H1 (cell line): ENCODE measurements at regions not wholly inside any gene's neighbourhood (a gene's known extent, or its start where the extent isn't known, plus 50 kb on each side); places are given as distances from the start of the nearest gene placed in this dataset.

Experiments
- CTCF ChIP-seq, 3 experiments: IDR thresholded peaks; 1 replicate in 2 of 3; 2 replicates in 1 of 3; pipeline versions ENCODE4 v1.5.1 to v1.6.1; 2011; ENCODE audit warnings: low read length in 3 of 3, mild to moderate bottlenecking in 3 of 3, inconsistent platforms in 2 of 3, low read depth in 1 of 3, moderate library complexity in 1 of 3; ENCODE audit not compliant: insufficient read depth in 1 of 3; ENCODE audit errors: control extremely low read depth in 1 of 3
- EGR1 ChIP-seq: IDR thresholded peaks from 2 replicates; pipeline ENCODE4 v1.6.1; 2011; ENCODE audit warnings: low read depth, low read length, borderline replicate concordance
- EZH2 ChIP-seq: fragments of 200-600 bp; sonication (generic); IDR thresholded peaks from 2 replicates; pipeline ENCODE4 v1.7.1; 2012; ENCODE audit warnings: low read depth, mild to moderate bottlenecking, moderate library complexity, low read length, inconsistent platforms; ENCODE audit not compliant: severe bottlenecking
- FOSL1 ChIP-seq: IDR thresholded peaks from 2 replicates; pipeline ENCODE4 v1.6.1; 2011; ENCODE audit warnings: mild to moderate bottlenecking, low read depth, low read length, moderate library complexity; ENCODE audit not compliant: insufficient read depth
- GABPA ChIP-seq: IDR thresholded peaks from 2 replicates; pipeline ENCODE4 v1.6.1; 2011; ENCODE audit warnings: mild to moderate bottlenecking, low read length, moderate library complexity, borderline replicate concordance; ENCODE audit not compliant: insufficient read depth
- JUND ChIP-seq: IDR thresholded peaks from 2 replicates; pipeline ENCODE4 v1.6.1; 2011; ENCODE audit warnings: mild to moderate bottlenecking, improper control_type of control experiment, low read length
- POLR2AphosphoS5 ChIP-seq: IDR thresholded peaks from 2 replicates; pipeline ENCODE4 v1.6.1; 2011; ENCODE audit warnings: low read depth, low read length
- SP1 ChIP-seq: IDR thresholded peaks from 2 replicates; pipeline ENCODE4 v1.6.1; 2011; ENCODE audit warnings: low read depth, low read length
- SRF ChIP-seq: IDR thresholded peaks from 2 replicates; pipeline ENCODE4 v1.6.1; 2011; ENCODE audit warnings: mild to moderate bottlenecking, low read depth, low read length, moderate library complexity
- YY1 ChIP-seq: IDR thresholded peaks from 2 replicates; pipeline ENCODE4 v1.6.1; 2011; ENCODE audit warnings: low read depth, mild to moderate bottlenecking, low read length

GRCh38 chr2:7436096-7436906 is 519.1 kb downstream of the RNF144A start:
- no peak for TF ChIP-seq CTCF (IDR thresholded peaks at IDR 0.05; ENCODE audit: control extremely low read depth in 1 of 3, insufficient read depth in 1 of 3, low read depth in 1 of 3, low read length in 3 of 3)
- no peak for TF ChIP-seq EGR1
- no peak for TF ChIP-seq YY1
- TF ChIP-seq JUND: no peak
- no peak for TF ChIP-seq POLR2AphosphoS5
- no peak for TF ChIP-seq SP1
- TF ChIP-seq EZH2: no peak
- no peak for TF ChIP-seq FOSL1
- no peak for TF ChIP-seq GABPA
- no peak for TF ChIP-seq SRF
